ENCODE measurements at regions not wholly inside any gene's neighbourhood (a gene's known extent, or its start where the extent isn't known, plus 50 kb on each side); places are given as distances from the start of the nearest gene placed in this dataset.
"Not testable (repeated sequence)": the region's sequence is repeated elsewhere in the genome, so short reads cannot be mapped to it uniquely, and the experiment has no call there.

DNA sequence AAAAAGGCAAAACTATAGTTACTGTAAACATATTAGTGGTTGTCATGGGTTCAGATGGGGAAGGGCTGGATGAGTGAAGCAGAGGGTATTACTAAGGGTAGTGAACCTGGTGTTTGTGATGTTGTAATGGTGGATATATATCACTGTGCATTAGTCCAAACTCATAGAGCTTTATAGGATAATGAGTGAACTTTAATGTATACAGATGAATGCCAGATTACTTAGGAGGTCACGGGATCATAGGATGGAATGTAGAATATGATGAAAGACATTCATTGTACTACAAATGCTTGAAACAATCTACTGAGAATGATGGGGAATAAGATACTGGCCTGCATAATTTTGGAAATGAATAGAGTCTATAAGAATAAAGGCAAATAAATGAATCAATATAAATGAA is 226.7 kb upstream of the ZNF804A start:
- DNase-seq = no peak

DNA sequence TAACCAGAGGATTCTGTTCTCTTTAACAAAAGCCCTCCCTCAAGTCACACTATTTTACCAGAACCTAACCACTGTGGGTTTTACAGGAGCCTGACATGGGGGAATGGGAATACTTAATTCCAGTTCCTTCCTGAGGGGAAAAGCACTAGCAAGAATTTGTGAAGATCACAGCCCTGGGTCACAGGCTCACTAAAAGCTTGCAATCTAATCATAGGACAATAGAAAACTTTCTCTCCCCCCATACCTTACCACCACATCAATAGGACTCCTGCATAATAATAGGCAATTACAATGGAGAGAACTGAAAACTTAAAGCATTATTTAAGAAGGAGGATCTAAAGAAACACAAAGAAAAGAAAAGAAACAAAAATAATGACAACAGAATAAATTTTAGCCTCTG is 225.8 kb upstream of the ZNF804A start:
- DNase-seq = no peak

DNA sequence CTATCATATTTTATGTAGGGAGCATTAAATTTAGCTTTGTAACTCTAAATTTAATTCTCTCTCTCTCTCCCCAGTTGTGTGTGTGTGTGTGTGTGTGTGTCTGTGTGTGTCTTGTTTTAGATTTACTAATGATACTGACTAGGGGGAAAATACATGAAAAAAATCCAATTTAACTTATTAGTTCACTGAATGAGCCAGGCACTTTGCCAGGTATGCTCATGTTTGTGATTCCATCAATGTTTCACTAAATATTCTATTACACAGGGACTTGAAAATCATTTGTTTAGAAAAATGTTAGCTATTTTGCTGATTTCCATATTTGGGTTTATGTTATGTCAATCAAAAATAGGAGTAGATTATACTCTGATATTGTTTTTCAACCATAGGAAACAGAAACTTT is 203.7 kb upstream of the ZNF804A start:
- no peak for DNase-seq

DNA sequence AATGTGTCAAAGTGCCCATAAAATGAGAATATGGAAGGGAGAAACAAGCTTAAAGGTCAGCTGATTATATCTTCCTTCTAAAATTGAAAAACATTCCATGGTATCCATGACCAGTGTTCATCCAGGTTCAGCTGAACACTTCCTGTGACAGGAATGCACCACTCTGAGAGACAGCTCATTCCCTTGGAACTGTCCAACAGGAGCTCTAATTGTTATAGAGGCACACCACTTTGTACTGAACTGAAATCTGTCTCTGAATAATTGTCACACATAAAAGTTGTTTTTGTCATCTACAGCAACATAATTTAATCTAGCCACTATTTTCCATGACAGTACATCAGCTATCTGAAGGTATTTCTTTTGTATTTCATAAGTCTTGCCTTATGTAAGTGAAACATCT is 195.9 kb upstream of the ZNF804A start:
- no peak for DNase-seq

DNA sequence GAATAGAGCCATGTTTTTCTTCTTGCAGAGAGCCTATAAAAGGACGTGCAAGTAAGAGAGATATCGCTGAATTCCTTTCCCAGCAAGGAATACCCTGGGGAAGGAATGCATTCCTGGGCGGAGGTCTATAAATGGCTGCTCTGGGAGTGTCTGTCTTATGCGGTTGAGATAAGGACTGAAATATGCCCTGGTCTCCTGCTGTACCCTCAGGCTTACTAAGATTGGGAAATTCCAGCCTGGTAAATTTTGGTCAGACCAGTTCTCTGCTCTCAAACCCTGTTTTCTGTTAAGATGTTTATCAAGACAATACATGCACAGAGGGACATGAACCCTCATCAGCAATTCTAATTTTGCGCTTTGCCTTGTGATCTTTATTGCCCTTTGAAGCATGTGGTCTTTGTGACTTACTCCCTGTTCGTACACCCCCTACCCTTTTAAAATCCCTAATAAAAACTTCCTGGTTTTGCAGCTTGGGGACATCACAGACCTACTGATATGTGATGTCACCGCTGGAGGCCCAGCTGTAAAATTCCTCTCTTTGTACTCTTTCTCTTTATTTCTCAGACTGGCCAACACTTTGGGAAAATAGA is 191.2 kb upstream of the ZNF804A start:
- not testable (repeated sequence) for DNase-seq

DNA sequence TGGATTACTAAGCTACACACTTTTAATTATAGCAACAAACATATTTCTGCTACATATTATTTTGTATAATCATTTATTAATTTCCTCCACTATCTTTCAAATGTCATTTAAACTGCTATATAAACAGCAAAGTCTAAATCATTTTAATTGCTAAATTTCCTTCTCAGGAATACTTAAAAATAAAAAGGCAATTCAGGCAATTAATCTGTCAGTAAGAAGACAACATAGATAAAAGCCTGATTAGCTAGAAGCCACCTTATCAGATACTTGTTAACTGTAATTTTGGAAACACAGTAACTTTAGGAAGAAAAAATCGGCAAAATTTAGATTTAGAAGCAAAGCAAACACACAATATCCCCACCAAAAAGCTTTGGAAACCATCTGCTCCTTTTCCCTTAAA is 188.2 kb upstream of the ZNF804A start:
- DNase-seq = no peak

DNA sequence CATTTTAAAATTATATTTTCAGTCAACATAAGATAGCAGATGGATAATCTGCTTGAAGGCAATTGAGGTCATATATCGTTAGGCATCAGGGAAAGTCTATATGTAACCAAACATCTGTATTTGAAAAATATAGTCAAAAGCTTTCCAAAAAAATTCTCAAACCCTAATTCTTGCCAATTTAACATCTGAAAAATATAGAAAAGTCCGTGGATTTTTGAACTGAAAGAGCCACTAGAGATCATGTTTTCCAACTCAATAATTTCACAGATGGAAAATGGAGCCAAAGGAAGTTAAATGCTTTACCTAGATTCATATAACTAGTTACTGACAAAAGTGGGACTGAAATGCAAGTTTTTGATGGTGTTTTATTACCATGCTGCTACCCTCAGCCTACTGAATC is 185.1 kb upstream of the ZNF804A start:
- DNase-seq = no peak

DNA sequence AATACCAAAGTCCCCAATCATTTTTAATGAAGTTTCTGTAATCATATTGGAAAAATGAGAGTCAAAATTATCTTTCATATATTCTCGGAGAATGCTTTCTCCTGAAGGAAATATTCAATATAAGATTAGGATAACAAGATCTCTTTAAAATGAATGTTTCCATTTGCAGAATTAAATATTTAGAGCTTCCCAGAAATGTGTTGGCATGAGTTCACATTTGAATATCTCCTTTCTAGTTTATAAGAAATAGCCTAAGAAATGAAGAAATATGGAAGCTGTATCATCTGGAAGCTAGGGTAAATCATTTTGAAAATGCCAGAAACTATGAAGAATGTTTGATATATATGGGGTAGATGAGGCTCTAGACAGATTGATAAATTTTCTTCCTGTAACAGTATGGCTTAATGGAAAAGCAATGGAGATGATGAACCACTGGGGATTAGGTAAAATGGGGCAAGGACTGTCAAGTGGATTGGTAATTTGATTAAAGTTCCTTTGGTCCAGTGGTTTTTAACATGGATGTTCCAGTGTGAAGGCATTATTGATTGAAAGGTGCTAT is 184.6 kb upstream of the ZNF804A start:
- no peak for DNase-seq

DNA sequence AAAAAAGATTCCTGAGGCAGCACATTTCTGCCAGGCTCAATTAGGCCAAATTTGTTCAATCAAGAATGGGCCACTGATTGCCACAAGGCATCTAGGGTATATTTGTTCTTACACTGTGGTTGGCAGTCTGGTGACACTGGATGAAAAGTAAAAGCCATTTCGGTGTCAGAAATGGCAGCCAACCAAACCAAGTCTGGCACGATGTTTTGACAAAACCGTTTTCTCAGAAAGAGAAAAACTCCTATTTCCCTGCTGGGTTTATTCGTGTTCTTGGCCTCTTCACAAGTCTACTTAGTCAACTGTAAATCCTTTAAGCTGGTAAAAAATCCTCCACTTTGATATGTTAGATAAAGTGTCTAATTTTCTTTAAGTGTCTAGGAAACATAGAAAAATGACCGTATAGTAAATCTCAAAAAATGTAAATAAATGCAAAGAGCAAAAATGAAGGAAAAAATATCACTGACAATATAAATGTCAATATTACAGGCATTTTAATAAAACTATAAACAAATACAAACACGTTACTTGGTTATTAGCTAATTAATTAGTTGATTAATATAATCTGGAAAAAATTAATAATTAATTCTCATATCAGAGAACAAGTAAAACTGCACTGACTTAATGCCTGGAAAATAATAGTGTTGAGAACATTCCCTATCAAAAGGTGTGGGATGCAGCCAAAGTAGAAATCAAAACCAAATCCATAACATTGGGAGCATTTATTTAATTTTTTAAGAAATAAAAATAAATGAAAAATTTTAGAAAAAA is 182.0 kb upstream of the ZNF804A start:
- DNase-seq = no peak

DNA sequence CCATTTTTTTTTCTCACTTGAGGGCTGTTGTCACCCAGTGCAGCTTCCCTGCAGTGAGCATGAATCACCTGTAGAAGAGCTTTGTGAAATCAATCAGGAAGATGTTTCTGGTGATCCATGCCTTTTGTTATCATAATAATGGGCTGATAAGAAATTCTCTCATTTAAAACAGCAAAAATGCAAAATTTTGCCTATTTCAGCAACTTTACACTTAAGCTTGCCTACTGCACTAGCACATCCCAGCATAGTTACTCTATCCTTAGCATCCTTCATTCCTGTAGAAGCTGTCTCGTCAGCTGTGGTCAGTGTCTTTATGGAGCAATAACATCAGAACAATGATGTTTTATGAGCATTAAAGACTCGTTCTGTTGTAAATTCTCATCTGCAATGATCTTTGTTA is 178.6 kb upstream of the ZNF804A start:
- no peak for DNase-seq

DNA sequence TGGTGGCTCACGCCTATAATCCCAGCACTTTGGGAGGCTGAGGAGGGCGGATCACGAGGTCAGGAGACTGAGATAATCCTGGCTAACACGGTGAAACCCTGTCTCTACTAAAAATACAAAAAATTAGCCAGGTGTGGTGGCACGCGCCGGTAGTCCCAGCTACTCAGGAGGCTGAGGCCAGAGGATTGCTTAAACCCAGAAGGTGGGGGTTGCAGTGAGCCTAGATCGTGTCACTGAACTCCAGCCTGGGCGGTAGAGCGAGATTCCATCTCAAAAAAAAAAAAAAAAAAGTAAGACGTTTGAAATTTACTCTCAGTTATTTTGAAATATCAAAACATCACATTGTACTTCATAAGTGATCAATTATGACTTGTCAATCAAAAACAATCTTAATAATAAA is 176.9 kb upstream of the ZNF804A start:
- not testable (repeated sequence) for DNase-seq

DNA sequence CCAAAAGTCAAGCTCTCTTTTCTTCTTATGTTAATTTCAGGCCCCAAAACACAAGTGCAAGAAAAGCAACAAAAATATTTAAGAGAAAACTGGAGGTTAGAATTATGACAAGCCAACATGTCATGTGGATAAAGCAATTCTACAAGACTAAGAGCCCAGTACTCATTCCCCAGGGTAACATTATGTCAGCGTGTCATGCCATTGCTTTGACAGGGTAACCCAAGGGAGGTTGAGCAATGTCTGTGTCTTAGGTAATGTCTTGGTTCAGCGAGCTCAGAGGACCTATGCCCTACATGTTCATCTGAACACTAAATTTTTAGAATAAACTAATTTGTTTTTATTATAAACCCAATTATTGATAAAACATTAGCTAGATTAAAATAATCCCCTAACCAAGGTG is 173.2 kb upstream of the ZNF804A start:
- no peak for DNase-seq

DNA sequence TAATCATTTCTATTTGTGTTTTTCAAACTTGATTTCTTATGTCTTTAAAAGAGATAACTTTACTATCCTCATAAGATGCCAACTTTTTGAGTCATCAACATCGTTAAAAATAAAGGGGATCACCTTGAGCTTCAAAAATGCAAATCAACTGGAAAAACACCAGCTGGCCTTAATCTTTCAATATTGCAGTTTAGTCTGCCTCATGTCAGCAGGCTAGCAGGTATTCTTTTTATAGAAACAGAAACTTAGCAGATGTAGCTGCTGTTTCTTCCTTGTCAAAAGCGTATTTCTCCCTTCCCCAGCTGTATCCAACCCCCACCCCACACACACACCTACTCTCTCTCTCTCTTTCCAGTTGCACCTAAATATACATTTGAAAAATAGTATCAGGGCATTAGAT is 154.1 kb upstream of the ZNF804A start:
- DNase-seq = no peak

DNA sequence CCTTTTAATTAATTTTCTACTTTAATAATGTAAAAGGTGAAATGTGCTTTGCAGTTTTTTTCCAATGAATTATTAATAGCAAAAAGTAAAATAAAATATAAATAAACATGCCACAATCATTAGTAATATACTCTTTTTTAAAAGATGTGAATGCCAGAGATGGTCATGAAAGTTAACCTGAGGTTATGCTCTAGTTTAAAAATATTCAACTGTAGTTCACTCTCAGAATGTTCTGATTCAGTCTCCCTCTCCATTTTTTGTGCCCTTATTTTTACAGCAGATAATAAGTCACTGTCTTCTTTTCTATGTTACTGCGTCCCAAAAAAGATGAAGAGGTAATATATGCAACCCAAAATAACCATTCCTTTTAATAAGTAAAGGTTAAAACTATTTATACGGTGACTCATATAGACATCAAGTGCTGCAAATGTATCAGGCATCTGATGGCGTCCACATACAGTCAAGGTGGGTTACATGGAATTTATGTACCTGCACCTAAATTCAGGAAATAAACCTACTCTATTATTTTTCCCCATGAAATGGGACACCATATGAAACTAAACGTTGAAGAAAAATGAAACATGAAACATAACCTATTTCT is 153.6 kb upstream of the ZNF804A start:
- no peak for DNase-seq

DNA sequence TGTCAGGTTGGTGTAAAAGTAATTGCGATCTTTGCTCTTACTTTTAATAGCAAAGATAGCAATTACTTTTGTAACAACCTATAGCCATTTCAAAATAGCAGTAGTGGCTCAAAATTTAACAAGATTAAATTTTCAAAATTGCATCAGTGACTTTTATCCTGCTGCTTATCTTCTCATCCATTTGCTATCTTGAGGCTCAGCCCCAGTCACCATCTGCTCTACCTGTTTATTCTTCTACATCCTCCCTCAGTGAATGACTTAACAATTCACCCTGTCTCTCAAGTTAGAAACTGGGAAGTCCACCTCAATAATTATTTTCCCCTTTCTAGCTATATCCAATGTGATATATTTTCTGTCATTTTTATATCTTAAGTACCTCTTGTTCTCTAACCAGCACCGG is 148.6 kb upstream of the ZNF804A start:
- no peak for DNase-seq

DNA sequence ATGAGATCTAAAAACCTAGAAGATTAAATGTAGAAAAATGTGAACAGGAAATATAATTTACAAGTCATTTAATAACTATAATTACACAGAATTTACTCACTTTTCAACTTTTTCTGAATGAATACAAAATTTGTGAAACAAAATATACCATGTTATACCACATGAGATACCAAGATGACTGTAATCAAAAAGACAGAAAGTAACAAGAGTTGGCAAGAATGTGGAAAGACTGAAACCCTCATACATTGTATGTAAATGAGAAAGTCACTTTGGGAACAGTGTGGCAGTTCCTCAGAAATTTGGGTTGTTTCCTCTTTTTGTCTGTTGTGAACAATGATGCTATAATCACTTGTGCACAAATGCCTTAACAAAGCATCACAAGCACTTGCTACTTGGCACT is 145.4 kb upstream of the ZNF804A start:
- no peak for DNase-seq

DNA sequence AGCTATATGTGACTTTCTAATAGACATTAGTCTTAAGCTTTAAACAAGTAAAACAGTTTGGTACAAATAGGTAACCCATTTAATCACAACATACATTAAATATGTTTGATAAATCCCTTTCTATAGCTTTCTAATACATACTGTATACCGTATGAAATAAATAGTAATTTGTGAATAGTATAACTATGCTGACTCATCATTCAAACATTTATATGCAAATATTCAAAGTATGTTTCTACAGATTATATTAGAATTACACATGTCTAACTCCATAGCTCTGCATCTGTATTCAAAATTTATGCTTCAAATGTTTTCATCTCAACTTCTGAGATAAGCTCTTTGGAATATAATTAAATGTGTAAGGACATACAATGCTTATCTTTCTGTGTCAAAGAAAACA is 142.7 kb upstream of the ZNF804A start:
- DNase-seq = no peak

DNA sequence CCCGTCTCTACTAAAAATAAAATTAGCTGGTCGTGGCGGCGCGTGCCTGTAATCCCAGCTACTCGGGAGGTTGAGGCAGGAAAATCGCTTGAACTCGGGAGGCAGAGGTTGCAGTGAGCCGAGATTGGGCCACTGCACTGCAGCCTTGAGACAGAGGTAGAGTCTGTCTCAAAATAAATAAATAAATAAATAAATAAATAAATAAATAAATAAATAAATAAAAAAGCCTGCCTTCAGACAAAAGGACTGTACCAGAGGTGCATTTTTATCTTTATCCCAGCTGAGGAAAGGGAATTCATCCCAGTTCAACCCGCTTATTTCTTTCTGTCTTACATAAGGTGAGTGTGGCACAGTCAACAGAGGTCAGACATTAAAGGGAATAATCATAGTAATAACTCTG is 141.6 kb upstream of the ZNF804A start:
- not testable (repeated sequence) for DNase-seq

DNA sequence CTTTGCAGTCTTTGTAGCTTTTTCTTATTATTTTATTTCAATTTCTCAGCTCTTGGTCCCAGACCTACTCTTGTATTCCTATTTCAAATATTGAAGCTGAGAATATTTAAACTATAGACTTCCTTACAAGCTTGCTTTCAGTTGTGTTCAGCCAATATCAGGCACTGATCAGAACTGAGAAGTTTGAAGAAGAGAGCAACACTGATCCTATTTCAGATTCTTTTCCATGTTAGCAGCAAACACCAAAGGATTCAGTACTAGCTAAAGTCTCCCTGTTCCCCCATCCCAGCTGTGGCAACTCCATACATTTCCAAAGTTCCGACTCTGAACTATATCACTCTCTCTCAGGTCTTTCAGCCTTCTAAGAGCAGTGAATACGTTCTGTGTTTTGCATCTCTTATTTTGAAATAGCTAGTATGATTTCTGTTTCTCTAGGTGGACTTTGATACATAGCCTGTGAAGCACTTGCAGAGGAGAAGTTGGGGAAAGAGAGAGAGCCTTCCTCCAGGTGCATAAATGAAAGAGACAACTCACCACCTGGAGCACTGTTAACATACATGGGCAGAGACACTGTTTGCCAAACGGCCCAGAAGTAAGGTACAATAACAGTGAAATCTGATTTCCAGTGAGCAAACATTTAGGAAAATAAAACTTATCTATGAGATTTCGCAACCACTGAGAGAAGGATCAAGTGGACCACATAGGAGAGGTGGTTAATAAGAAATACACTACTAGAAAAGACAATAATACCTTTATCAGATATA is 135.0 kb upstream of the ZNF804A start:
- no peak for DNase-seq

DNA sequence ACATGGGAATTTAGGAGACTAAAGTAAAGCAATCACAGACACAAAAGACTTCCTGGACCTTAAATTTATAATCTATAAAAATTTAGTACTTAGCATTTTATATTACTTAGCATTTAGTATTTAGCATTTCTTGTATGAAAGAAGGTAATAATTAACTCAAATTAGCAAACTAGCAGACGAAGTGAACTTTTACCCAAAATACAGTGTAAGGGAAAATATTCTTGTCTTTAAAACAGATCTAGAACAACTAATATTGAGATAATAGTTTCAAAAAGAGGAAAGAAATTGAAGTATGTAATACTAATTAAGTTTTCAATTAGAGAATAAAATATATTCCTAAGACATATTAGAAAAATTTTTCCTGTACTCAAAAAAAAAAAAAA is 134.5 kb upstream of the ZNF804A start:
- DNase-seq = no peak

DNA sequence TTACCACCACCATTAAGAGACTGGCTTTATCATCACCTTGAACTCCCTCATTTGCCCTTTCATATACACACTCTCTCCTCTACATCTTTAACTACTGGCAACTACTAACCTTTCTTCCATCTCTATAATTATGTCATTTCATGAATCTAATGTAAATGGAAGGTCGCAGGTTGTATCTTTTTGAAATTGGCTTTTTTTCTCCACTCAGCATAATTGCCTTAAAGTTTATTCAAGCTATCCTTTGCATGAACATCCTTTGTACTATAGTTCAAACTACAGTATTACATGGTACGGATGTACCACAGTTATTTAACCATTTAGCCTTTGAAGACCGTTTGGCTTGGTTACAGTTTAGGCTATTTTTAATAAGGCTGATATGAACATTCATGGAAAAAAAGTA is 129.5 kb upstream of the ZNF804A start:
- no peak for DNase-seq

DNA sequence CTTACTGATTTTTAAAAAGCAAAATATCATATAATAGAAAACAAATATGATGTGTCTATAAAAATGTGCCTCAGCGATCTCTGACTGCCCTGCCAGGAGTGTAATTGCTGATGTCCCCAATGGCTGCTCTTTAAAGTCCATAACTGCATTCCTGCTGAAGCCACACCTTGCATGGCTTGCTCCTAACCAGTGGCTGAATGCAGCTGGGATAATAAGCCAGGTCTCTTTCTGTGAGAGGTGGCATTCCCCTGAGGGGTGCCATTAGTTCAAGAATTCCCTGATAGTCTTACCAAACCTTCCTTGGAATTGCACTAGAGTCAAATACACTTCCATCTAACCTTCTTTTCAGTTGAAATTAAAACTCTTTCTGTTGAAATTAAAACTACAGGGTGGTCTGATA is 125.8 kb upstream of the ZNF804A start:
- DNase-seq = no peak

DNA sequence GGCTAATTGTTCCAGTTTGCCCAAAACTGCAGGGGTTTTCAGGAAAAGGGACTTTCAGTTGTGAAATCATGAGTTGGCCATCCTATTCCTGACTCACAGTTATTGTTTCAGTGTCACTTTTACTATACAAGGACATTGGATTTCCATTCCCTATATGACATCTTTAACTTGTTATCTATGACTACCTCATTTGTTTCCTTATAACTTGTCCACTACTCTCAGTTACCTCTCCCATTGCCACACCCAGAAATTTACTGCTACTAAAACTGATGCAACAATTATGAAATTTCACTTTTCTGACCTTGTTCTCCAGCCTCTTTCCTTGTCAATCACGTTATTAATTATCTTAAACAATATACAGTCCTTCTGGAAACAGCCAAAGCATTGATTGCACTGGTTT is 116.5 kb upstream of the ZNF804A start:
- no peak for DNase-seq

DNA sequence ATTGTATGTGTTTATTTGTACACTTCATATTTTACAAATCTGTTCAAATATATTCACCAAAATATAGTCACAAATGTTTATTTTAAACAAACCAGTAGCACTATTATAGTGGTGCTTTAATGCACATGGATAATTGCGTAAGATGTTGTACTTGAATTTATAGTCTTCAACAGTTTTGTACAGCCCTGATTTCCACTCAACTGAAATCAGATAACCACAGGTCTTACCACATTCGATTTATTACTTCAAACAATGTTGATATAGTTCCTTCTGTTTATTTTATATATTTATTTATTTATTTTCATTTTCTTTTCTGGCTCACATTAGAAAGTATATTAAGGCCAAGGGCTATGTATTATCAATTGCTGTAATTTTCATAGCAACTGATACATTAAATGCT is 99.4 kb upstream of the ZNF804A start:
- no peak for DNase-seq
